ENCODE measurements at regions not wholly inside any gene's neighbourhood (a gene's known extent, or its start where the extent isn't known, plus 50 kb on each side); places are given as distances from the start of the nearest gene placed in this dataset.

- ChIA-PET POLR2A (no interaction called here), CTCF (no interaction called here)
- TF ChIP-seq CTCF (IDR thresholded peaks at IDR 0.05; ENCODE audit: low read depth, low read length), result no peak
These were observed 92.5 kb downstream of the ATP23 start for GRCh38 chr12:58033831-58034230.

GRCh38 chr12:58034311-58034710, 92.9 kb downstream of the ATP23 start:
- H3K4me3 ChIP-seq (ENCODE audit: low read depth, low read length), result no peak overlapping the region
- DNase-seq (ENCODE audit: low read depth, low spot score), result no peak
- TF ChIP-seq CTCF (IDR thresholded peaks at IDR 0.05; ENCODE audit: low read depth, low read length), result no peak
- ChIA-PET CTCF (no interaction called here), POLR2A (no interaction called here)
- H3K9me3 ChIP-seq (ENCODE audit: control insufficient read depth, insufficient read depth, low read length), result peaks cover 7% of the 10 kb centered on the region
- H3K27me3 ChIP-seq (ENCODE audit: control insufficient read depth, insufficient read depth, low read length), result no peaks in the 10 kb centered on the region
- no peak overlapping the region for H3K27ac ChIP-seq (ENCODE audit: low read depth, low read length)

More at GRCh38 chr12:58033831-58034230, 92.5 kb downstream of the ATP23 start:
- Histone ChIP-seq H3K27ac (ENCODE audit: low read depth, low read length) (no peak overlapping the region), H3K9me3 (ENCODE audit: control insufficient read depth, insufficient read depth, low read length) (peaks cover 7% of the 10 kb centered on the region), H3K27me3 (ENCODE audit: control insufficient read depth, insufficient read depth, low read length) (no peaks in the 10 kb centered on the region), H3K4me3 (ENCODE audit: low read depth, low read length) (no peak overlapping the region)
- no peak for DNase-seq (ENCODE audit: low read depth, low spot score)

GRCh38 chr12:58034712-58035111, 93.3 kb downstream of the ATP23 start:
- H3K27me3 ChIP-seq (ENCODE audit: control insufficient read depth, insufficient read depth, low read length), result no peaks in the 10 kb centered on the region
- peaks cover 7% of the 10 kb centered on the region for H3K9me3 ChIP-seq (ENCODE audit: control insufficient read depth, insufficient read depth, low read length)
- CTCF ChIA-PET, result no interaction called here
- DNase-seq (ENCODE audit: low read depth, low spot score), result no peak
- no peak overlapping the region for H3K4me3 ChIP-seq (ENCODE audit: low read depth, low read length)
- H3K27ac ChIP-seq (ENCODE audit: low read depth, low read length), result no peak overlapping the region
- POLR2A ChIA-PET, result no interaction called here
- no peak for TF ChIP-seq CTCF (IDR thresholded peaks at IDR 0.05; ENCODE audit: low read depth, low read length)

- Histone ChIP-seq H3K27me3 (ENCODE audit: control insufficient read depth, insufficient read depth, low read length) (no peaks in the 10 kb centered on the region), H3K9me3 (ENCODE audit: control insufficient read depth, insufficient read depth, low read length) (no peaks in the 10 kb centered on the region), H3K4me3 (ENCODE audit: low read depth, low read length) (no peak overlapping the region), H3K27ac (ENCODE audit: low read depth, low read length) (no peak overlapping the region)
- TF ChIP-seq CTCF (IDR thresholded peaks at IDR 0.05; ENCODE audit: low read depth, low read length), result no peak
- CTCF ChIA-PET, result no interaction called here
- POLR2A ChIA-PET, result no interaction called here
- no peak for DNase-seq (ENCODE audit: low read depth, low spot score)
These were observed 100.1 kb downstream of the ATP23 start for GRCh38 chr12:58041441-58041840.

- H3K4me3 ChIP-seq (ENCODE audit: low read depth, low read length), result no peak overlapping the region
- CTCF ChIA-PET, result no interaction called here
- H3K27ac ChIP-seq (ENCODE audit: low read depth, low read length), result no peak overlapping the region
- POLR2A ChIA-PET, result no interaction called here
- no peaks in the 10 kb centered on the region for H3K9me3 ChIP-seq (ENCODE audit: control insufficient read depth, insufficient read depth, low read length)
- TF ChIP-seq CTCF (IDR thresholded peaks at IDR 0.05; ENCODE audit: low read depth, low read length), result no peak
- H3K27me3 ChIP-seq (ENCODE audit: control insufficient read depth, insufficient read depth, low read length), result no peaks in the 10 kb centered on the region
- no peak for DNase-seq (ENCODE audit: low read depth, low spot score)
These were observed 103.6 kb downstream of the ATP23 start for GRCh38 chr12:58044966-58045365.
